AG04449 (cell line): ENCODE measurements at regions not wholly inside any gene's neighbourhood (a gene's known extent, or its start where the extent isn't known, plus 50 kb on each side); places are given as distances from the start of the nearest gene placed in this dataset.
A peak's percentile ranks its signal among the peaks of the same experiment; 100 is the strongest.

Experiments used
- CTCF ChIA-PET: fragments of 350-600 bp; formaldehyde crosslinking; extraction: SDS; loops from one replicate; lab custom pipeline; 2021; ENCODE audit warnings: antibody characterized with exemption; lab: Yijun Ruan, JAX
- POLR2A ChIA-PET: fragments of 400-600, 350-600 bp; formaldehyde crosslinking; extraction: SDS; loops from one replicate; lab custom pipeline; 2020; ENCODE audit warnings: antibody characterized with exemption, inconsistent platforms; lab: Yijun Ruan, JAX
- DNase-seq: peaks from one replicate; pipeline ENCODE4 v3.0.0-alpha.2; 2010; ENCODE audit warnings: low read depth, low spot score
- H3K4me3 ChIP-seq: 2 replicates; pipeline ENCODE4 v1.5.1; 2011; ENCODE audit warnings: low read depth, mild to moderate bottlenecking, control low read depth, low read length
- CTCF ChIP-seq: IDR thresholded peaks from one replicate; pipeline ENCODE4 v1.5.1; 2011; ENCODE audit warnings: mild to moderate bottlenecking, moderate library complexity, low read length, control low read depth, inconsistent platforms; ENCODE audit not compliant: insufficient read depth; ENCODE audit errors: missing control alignments

GRCh38 chr15:38688761-38689160, 124.1 kb upstream of the RASGRP1 start:
- CTCF ChIA-PET = interaction anchor here (0.8 to 11.1 kb wide), 12 partner anchors 12 to 693 kb away, joined by 3 to 325 read pairs (median 22); partner anchors contain the start of genes FAM98B and RASGRP1
- H3K4me3 ChIP-seq = no peak overlapping the region
- TF ChIP-seq CTCF = no peak
- POLR2A ChIA-PET = no interaction called here
- DNase-seq = no peak

GRCh38 chr15:38689522-38689921, 124.9 kb upstream of the RASGRP1 start:
- DNase-seq = no peak
- POLR2A ChIA-PET = interaction anchor here (0.6 kb wide), 1 partner anchor 136 kb away, joined by 3 read pairs; no protein-coding TSS in a partner anchor
- no peak for TF ChIP-seq CTCF

GRCh38 chr15:38690216-38690615, 125.6 kb upstream of the RASGRP1 start:
- DNase-seq = no peak
- ChIA-PET CTCF (interaction anchor here (0.6 to 11.1 kb wide), 44 partner anchors 10 to 1067 kb away, joined by 3 to 325 read pairs (median 5); partner anchors contain the start of genes FAM98B and RASGRP1), POLR2A (no interaction called here)
- TF ChIP-seq CTCF = no peak
- no peak overlapping the region for H3K4me3 ChIP-seq

More at GRCh38 chr15:38689522-38689921, 124.9 kb upstream of the RASGRP1 start:
- H3K4me3 ChIP-seq = no peak overlapping the region
- CTCF ChIA-PET = interaction anchor here (0.8 to 11.1 kb wide), 18 partner anchors 9 to 694 kb away, joined by 3 to 325 read pairs (median 15); partner anchors contain the start of genes FAM98B and RASGRP1

GRCh38 chr15:38690719-38691332, 126.2 kb upstream of the RASGRP1 start:
- ChIA-PET POLR2A (interaction anchor here (0.7 kb wide), 1 partner anchor 581 kb away, joined by 3 read pairs; no protein-coding TSS in a partner anchor), CTCF (interaction anchor here (0.6 to 11.1 kb wide), 49 partner anchors 8 to 1067 kb away, joined by 3 to 325 read pairs (median 4); partner anchors contain the start of genes FAM98B and RASGRP1)
- H3K4me3 ChIP-seq = no peak overlapping the region
- no peak for DNase-seq
- peak; percentile 77 for TF ChIP-seq CTCF

- H3K4me3 ChIP-seq = no peak overlapping the region
- no peak for TF ChIP-seq CTCF
- POLR2A ChIA-PET = interaction anchor here (0.7 kb wide), 1 partner anchor 581 kb away, joined by 3 read pairs; no protein-coding TSS in a partner anchor
- DNase-seq = no peak
- CTCF ChIA-PET = interaction anchor here (0.6 to 11.1 kb wide), 43 partner anchors 9 to 1066 kb away, joined by 3 to 325 read pairs (median 5); partner anchors contain the start of genes FAM98B and RASGRP1
These were observed 126.8 kb upstream of the RASGRP1 start for GRCh38 chr15:38691377-38691776.
